Keratinocyte (primary cell): ENCODE measurements at regions not wholly inside any gene's neighbourhood (a gene's known extent, or its start where the extent isn't known, plus 50 kb on each side); places are given as distances from the start of the nearest gene placed in this dataset.

ENCODE experiments used
- DNase-seq: peaks from one replicate; pipeline ENCODE4 v3.0.0-alpha.2; 2011; ENCODE audit warnings: low read depth, missing footprints, low spot score
- FAIRE-seq: peaks from 2 replicates; lab custom pipeline; 2011; peaks lifted over from hg19 to GRCh38; lab: Jason Lieb, UNC
- H2AFZ ChIP-seq: 2 replicates; pipeline ENCODE4 v1.6.0; 2012; ENCODE audit warnings: low read length, control low read depth, inconsistent platforms; ENCODE audit not compliant: control insufficient read depth
- H3K27ac ChIP-seq: 2 replicates; pipeline ENCODE4 v1.5.1; 2011; ENCODE audit warnings: low read length; ENCODE audit not compliant: control insufficient read depth, insufficient read depth
- H3K27me3 ChIP-seq: 3 replicates; pipeline ENCODE4 v1.6.0; 2011; ENCODE audit warnings: low read length; ENCODE audit not compliant: control insufficient read depth, insufficient read depth; ENCODE audit errors: extremely low read depth
- H3K36me3 ChIP-seq, 2 experiments: 2 replicates in 1 of 2; 3 replicates in 1 of 2; pipeline ENCODE4 v1.5.1; 2011; ENCODE audit warnings: low read length in 2 of 2, mild to moderate bottlenecking in 1 of 2; ENCODE audit not compliant: control insufficient read depth in 2 of 2, insufficient read depth in 2 of 2; ENCODE audit errors: extremely low read depth in 1 of 2
- H3K4me1 ChIP-seq: 3 replicates; pipeline ENCODE4 v1.5.1; 2011; ENCODE audit warnings: low read length; ENCODE audit not compliant: control insufficient read depth, insufficient read depth; ENCODE audit errors: extremely low read depth
- H3K4me2 ChIP-seq: 3 replicates; pipeline ENCODE4 v1.6.0; 2011; ENCODE audit warnings: low read depth, low read length; ENCODE audit not compliant: control insufficient read depth, insufficient read depth; ENCODE audit errors: extremely low read depth
- H3K4me3 ChIP-seq, 3 experiments: fragments of 200-600 bp in 1 of 3; sonication (generic) in 1 of 3; 2 replicates in 2 of 3; 3 replicates in 1 of 3; pipeline ENCODE4 v1.5.1; 2011 to 2016; ENCODE audit warnings: low read length in 3 of 3, mild to moderate bottlenecking in 3 of 3, control low read depth in 2 of 3, inconsistent platforms in 1 of 3, low read depth in 1 of 3, mixed read lengths in 1 of 3, mixed run types in 1 of 3, moderate library complexity in 1 of 3; ENCODE audit not compliant: control insufficient read depth in 2 of 3, insufficient read depth in 2 of 3; ENCODE audit errors: extremely low read depth in 1 of 3
- H3K79me2 ChIP-seq: 2 replicates; pipeline ENCODE4 v1.6.0; 2012; ENCODE audit warnings: low read length; ENCODE audit not compliant: control insufficient read depth, insufficient read depth
- H3K9ac ChIP-seq: 3 replicates; pipeline ENCODE4 v1.6.0; 2011; ENCODE audit warnings: low read length; ENCODE audit not compliant: control insufficient read depth, insufficient read depth; ENCODE audit errors: extremely low read depth
- H3K9me1 ChIP-seq: 3 replicates; pipeline ENCODE4 v1.6.0; 2011; ENCODE audit warnings: low read length; ENCODE audit not compliant: control insufficient read depth, insufficient read depth; ENCODE audit errors: extremely low read depth
- H3K9me3 ChIP-seq: 2 replicates; pipeline ENCODE4 v1.5.1; 2012; ENCODE audit warnings: low read depth, low read length; ENCODE audit not compliant: control insufficient read depth
- H4K20me1 ChIP-seq: 3 replicates; pipeline ENCODE4 v1.6.0; 2011; ENCODE audit warnings: low read length; ENCODE audit not compliant: control insufficient read depth, insufficient read depth; ENCODE audit errors: extremely low read depth
- EZH2 ChIP-seq: IDR thresholded peaks from one replicate; pipeline ENCODE4 v1.6.1; 2012; ENCODE audit warnings: inconsistent platforms, mild to moderate bottlenecking, low read length, moderate library complexity
- dilution Hi-C: fragments of 300-500 bp; cut with MboI; formaldehyde crosslinking; loops from one replicate; pipeline ENCODE4 v1.7.0; 2020; ENCODE audit warnings: low sequenced_read_pairs; ENCODE audit not compliant: extremely low pct_ligation_motif_present
- TF ChIP-seq, protein P1 (sequence below), 3 experiments: IDR thresholded peaks in 1 of 3; conservative IDR thresholded peaks in 1 of 3; optimal IDR thresholded peaks in 1 of 3; 2 replicates in 2 of 3; 3 replicates in 1 of 3; pipeline versions ENCODE3 to v1.5.1; 2011; ENCODE audit warnings: low read length in 3 of 3, mild to moderate bottlenecking in 3 of 3, moderate library complexity in 2 of 3, control low read depth in 1 of 3, inconsistent platforms in 1 of 3; ENCODE audit not compliant: insufficient read depth in 2 of 3; ENCODE audit errors: extremely low read depth in 1 of 3

DNA sequence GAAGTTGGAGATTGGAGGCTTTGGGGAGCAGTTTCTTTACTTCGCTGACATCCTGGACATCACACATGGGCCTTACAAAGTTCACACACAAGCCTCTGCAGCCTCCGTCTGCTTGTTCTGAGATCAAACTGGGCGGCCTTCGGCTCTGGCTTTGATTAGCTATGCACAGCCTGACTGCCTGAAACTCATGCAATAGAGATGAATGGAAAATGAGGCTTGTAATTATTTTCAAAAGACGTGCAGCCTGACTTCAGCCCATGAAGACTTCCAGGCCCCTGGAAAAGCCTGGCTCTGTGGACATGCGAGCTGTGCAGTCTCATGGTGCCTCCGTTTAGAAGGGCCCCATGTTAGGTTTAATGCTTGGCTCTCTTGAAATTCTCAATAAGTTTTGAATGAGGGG is 480.5 kb upstream of the SULF2 start:
- Histone ChIP-seq H3K27ac (no peak overlapping the region), H3K4me3 (no peak overlapping the region), H2AFZ (no peak overlapping the region), H3K9me3 (no peaks in the 10 kb centered on the region), H3K9me1 (no peaks in the 10 kb centered on the region), H3K9ac (no peak overlapping the region), H3K27me3 (peaks cover 7% of the 10 kb centered on the region), H3K36me3 (no peaks in the 10 kb centered on the region), H3K4me1 (no peaks in the 10 kb centered on the region), H4K20me1 (no peaks in the 10 kb centered on the region), H3K79me2 (no peaks in the 10 kb centered on the region), H3K4me2 (no peak overlapping the region)
- TF ChIP-seq, protein P1, sequence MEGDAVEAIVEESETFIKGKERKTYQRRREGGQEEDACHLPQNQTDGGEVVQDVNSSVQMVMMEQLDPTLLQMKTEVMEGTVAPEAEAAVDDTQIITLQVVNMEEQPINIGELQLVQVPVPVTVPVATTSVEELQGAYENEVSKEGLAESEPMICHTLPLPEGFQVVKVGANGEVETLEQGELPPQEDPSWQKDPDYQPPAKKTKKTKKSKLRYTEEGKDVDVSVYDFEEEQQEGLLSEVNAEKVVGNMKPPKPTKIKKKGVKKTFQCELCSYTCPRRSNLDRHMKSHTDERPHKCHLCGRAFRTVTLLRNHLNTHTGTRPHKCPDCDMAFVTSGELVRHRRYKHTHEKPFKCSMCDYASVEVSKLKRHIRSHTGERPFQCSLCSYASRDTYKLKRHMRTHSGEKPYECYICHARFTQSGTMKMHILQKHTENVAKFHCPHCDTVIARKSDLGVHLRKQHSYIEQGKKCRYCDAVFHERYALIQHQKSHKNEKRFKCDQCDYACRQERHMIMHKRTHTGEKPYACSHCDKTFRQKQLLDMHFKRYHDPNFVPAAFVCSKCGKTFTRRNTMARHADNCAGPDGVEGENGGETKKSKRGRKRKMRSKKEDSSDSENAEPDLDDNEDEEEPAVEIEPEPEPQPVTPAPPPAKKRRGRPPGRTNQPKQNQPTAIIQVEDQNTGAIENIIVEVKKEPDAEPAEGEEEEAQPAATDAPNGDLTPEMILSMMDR (optimal IDR thresholded peaks at IDR 0.05 in 1 of 3, IDR thresholded peaks at IDR 0.05 in 1 of 3, conservative IDR thresholded peaks at IDR 0.05 in 1 of 3; ENCODE audit: extremely low read depth in 1 of 3, insufficient read depth in 2 of 3, low read length in 3 of 3) = no peak
- no peak for TF ChIP-seq EZH2
- no peak for DNase-seq
- FAIRE-seq = no peak
- dilution Hi-C loops = no loop called here

DNA sequence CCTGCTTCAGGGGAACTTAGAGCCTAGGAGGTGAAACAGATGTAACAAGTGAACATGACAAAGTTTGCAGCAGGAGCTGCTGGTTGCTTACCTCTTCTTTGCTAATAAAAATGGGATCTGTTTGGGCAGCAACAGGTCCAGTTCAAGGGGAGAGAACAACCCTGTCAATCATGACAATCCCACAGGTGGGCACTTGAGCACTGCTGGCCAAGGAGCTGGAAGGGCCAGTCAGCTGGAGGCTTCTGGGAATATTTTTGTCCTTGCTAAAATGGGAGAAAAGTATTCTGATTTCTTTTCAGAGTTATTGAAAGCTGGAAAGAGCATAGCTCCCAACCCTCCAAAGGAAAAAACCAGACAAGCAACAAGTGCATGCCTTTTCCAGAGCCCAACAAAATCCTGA is 477.7 kb upstream of the SULF2 start:
- no peaks in the 10 kb centered on the region for H4K20me1 ChIP-seq
- no peak overlapping the region for H2AFZ ChIP-seq
- peaks cover 5% of the 10 kb centered on the region for H3K27me3 ChIP-seq
- dilution Hi-C loops = no loop called here
- no peak for FAIRE-seq
- no peak overlapping the region for H3K9ac ChIP-seq
- H3K79me2 ChIP-seq = no peaks in the 10 kb centered on the region
- H3K36me3 ChIP-seq = no peaks in the 10 kb centered on the region
- H3K4me3 ChIP-seq = no peak overlapping the region
- TF ChIP-seq EZH2 = no peak
- TF ChIP-seq, protein P1 (optimal IDR thresholded peaks at IDR 0.05 in 1 of 3, IDR thresholded peaks at IDR 0.05 in 1 of 3, conservative IDR thresholded peaks at IDR 0.05 in 1 of 3; ENCODE audit: extremely low read depth in 1 of 3, insufficient read depth in 2 of 3, low read length in 3 of 3) = no peak
- H3K27ac ChIP-seq = no peak overlapping the region
- no peaks in the 10 kb centered on the region for H3K9me1 ChIP-seq
- no peaks in the 10 kb centered on the region for H3K4me1 ChIP-seq
- H3K4me2 ChIP-seq = no peak overlapping the region
- H3K9me3 ChIP-seq = no peaks in the 10 kb centered on the region
- DNase-seq = no peak
